Kidney (tissue), 13 donors: ENCODE measurements at regions not wholly inside any gene's neighbourhood (a gene's known extent, or its start where the extent isn't known, plus 50 kb on each side); places are given as distances from the start of the nearest gene placed in this dataset.

Experiments
- DNase-seq, 5 donors: peaks; one replicate each; pipeline ENCODE4 v3.0.0-alpha.2; 2013 to 2020
- FAIRE-seq: peaks from 2 replicates; lab custom pipeline; 2012; peaks lifted over from hg19 to GRCh38; lab: Jason Lieb, UNC
- H3K27ac ChIP-seq, 2 donors: one replicate each; pipeline ENCODE4 v1.7.0; 2013; ENCODE audit warnings: low read depth in 2 of 2, low read length in 2 of 2, inconsistent platforms in 1 of 2
- H3K27me3 ChIP-seq: one replicate; pipeline ENCODE4 v1.7.1; 2013; ENCODE audit warnings: low read length, inconsistent platforms; ENCODE audit not compliant: control insufficient read depth, insufficient read depth
- H3K36me3 ChIP-seq, 3 donors: one replicate each; pipeline versions ENCODE4 v1.7.0 to v1.7.1; 2013; ENCODE audit warnings: low read length in 3 of 3, control low read depth in 1 of 3, inconsistent platforms in 1 of 3; ENCODE audit not compliant: insufficient read depth in 3 of 3, control insufficient read depth in 2 of 3
- H3K4me1 ChIP-seq, 3 donors: one replicate each; pipeline versions ENCODE4 v1.7.0 to v1.7.1; 2013; ENCODE audit warnings: low read length in 3 of 3, inconsistent platforms in 1 of 3, low read depth in 1 of 3; ENCODE audit not compliant: control insufficient read depth in 2 of 3, insufficient read depth in 2 of 3
- H3K4me3 ChIP-seq, 3 donors: one replicate each; pipeline versions ENCODE4 v1.7.0 to v1.8.1; 2013; ENCODE audit warnings: low read length in 3 of 3, control low read depth in 1 of 3, inconsistent platforms in 1 of 3
- H3K9ac ChIP-seq, 3 donors: one replicate each; pipeline versions ENCODE4 v1.7.0 to v1.7.1; 2013; ENCODE audit warnings: low read length in 3 of 3, control low read depth in 1 of 3, inconsistent platforms in 1 of 3
- H3K9me3 ChIP-seq, 3 donors: one replicate each; pipeline versions ENCODE4 v1.7.0 to v1.7.1; 2013; ENCODE audit warnings: low read length in 3 of 3, control low read depth in 1 of 3, inconsistent platforms in 1 of 3; ENCODE audit not compliant: control insufficient read depth in 2 of 3, insufficient read depth in 1 of 3
- CTCF ChIP-seq: IDR thresholded peaks from 3 replicates; pipeline ENCODE4 v1.5.1; 2012; ENCODE audit warnings: mild to moderate bottlenecking, moderate library complexity, borderline replicate concordance; ENCODE audit not compliant: insufficient read depth; ENCODE audit errors: extremely low read depth
- intact Hi-C: fragments of 100-400 bp; cut with DNase I; formaldehyde crosslinking; loops from one replicate; pipeline ENCODE4 v1.11.1; 2022
- donor health status: control.
- donor health status: control.
- donor health status: control.
- donor health status: control.
- donor health status: control.
- donor health status: DM: yes; HTN: yes; CAD: no.
- donor health status: Normal renal cell carcinoma (clear cell type).

DNA sequence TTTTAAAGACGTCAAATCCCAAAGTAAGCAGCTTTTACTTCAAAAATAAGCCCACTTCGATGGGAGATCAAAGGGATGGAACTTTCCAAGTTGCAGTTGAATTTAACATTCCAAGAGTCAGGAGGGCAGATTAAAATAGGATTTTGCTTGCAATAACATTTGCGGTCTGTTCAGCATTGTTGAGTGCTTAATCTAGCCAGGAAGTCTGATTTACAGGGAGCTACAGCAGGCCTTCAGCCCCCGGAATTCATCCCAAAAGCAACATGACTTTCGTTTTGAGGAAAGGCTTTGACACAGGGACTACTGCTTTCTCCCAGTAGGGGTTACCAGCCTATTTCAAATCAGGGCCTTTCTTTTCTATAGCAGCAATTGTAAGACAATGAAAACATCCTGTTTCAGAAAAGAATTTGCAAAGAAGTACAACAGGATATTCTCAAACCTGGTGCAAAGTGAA lies 279.6 kb upstream of the PITRM1 start:
- intact Hi-C loops: no loop called here

DNA sequence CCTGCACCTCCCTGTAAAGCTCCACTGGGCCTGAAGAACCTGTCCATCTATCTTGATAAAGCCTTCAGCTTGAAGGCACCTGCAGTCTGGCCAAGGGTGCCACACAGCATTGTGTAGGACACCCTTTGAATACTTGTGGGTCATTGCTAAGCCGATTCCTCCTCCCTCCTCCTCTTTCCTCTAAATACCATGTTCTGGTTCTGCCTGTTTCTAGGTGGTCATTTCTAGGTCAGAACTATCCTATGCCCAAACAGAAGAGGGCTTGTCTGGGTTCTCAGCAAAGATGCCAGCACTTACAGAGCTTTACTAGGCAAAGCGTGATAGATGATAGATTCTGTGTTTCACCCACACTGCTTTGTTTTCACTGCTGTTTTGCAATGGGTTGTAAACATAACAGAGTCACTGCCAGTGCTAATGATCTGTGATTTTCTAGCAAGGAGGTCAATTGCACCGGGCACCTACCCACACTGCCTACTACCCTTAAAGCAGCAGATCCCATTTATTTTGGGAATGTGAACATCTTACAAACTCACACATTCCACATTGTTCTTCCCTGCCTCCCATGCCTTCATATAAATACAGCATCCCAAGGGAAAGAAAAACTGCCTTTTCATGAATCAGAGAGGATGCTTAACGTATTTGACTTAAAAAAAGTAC lies 279.1 kb upstream of the PITRM1 start:
- Histone ChIP-seq H3K36me3 (no peaks in the 10 kb centered on the region), H3K9ac (no peak overlapping the region), H3K27me3 (no peaks in the 10 kb centered on the region), H3K27ac (peak overlapping the region; percentile 46 to 58), H3K4me1 (peaks cover 2 to 16% (median 14%) of the 10 kb centered on the region in 3 donors), H3K9me3 (no peaks in the 10 kb centered on the region), H3K4me3 (no peak overlapping the region)
- no peak for TF ChIP-seq CTCF
- no peak for DNase-seq
- FAIRE-seq: no peak
- intact Hi-C loops: no loop called here

More for the DNA sequence above, 279.6 kb upstream of the PITRM1 start:
- Histone ChIP-seq H3K9ac (peak overlapping the region in 1 of 3 donors; percentile 29), H3K4me1 (peaks cover 2 to 16% (median 14%) of the 10 kb centered on the region in 3 donors), H3K4me3 (no peak overlapping the region), H3K27ac (peak overlapping the region; percentile 46 to 58), H3K9me3 (no peaks in the 10 kb centered on the region), H3K27me3 (no peaks in the 10 kb centered on the region), H3K36me3 (no peaks in the 10 kb centered on the region)
- TF ChIP-seq CTCF: peak; percentile 4
- FAIRE-seq: no peak
- peak in 2 of 5 donors; percentile 69 to 89 for DNase-seq

DNA sequence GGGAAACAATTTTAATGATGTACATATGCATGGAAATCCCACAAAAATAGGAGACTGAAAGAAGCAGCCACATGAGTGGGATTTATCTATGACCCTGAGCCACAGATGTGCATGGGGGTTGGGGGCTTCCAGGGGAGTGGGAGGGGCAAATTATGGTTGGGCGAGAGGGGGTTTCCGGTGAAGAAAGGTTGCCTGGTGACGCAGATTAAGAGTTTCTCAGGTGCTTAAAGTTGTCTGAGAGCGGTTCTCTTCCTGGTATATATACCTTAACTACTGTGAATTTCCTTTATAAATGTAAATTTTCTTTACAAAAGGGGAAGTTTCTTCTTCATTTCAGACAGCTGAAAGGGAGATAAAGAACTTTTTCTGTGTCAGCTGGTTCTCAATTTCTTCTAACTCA lies 273.6 kb upstream of the PITRM1 start:
- Histone ChIP-seq H3K27ac (no peak overlapping the region), H3K9ac (no peak overlapping the region), H3K4me1 (peaks cover 0 to 2% (median 1%) of the 10 kb centered on the region in 3 donors), H3K27me3 (no peaks in the 10 kb centered on the region), H3K36me3 (no peaks in the 10 kb centered on the region), H3K9me3 (no peaks in the 10 kb centered on the region), H3K4me3 (no peak overlapping the region)
- FAIRE-seq: no peak
- intact Hi-C loops: no loop called here
- DNase-seq: no peak
- no peak for TF ChIP-seq CTCF
